H9 (cell line): ENCODE measurements at regions not wholly inside any gene's neighbourhood (a gene's known extent, or its start where the extent isn't known, plus 50 kb on each side); places are given as distances from the start of the nearest gene placed in this dataset.

ENCODE experiments used
- DNase-seq: peaks from one replicate; pipeline ENCODE4 v3.0.0-alpha.2; 2017
- H2AFZ ChIP-seq: one replicate; pipeline ENCODE4 v1.6.1; 2013; ENCODE audit warnings: mild to moderate bottlenecking, low read length, control low read depth, moderate library complexity
- H2AK5ac ChIP-seq: 2 replicates; pipeline ENCODE4 v1.6.1; 2013; ENCODE audit warnings: low read length, control low read depth, mixed read lengths; ENCODE audit not compliant: insufficient read length
- H2BK120ac ChIP-seq: one replicate; pipeline ENCODE4 v1.6.1; 2013; ENCODE audit warnings: low read depth, mild to moderate bottlenecking, low read length, control low read depth, inconsistent platforms; ENCODE audit not compliant: poor library complexity, severe bottlenecking
- H2BK12ac ChIP-seq: 2 replicates; pipeline ENCODE4 v1.6.1; 2013; ENCODE audit warnings: low read length, control low read depth, mixed read lengths, low read depth; ENCODE audit not compliant: insufficient read length
- H2BK15ac ChIP-seq: 2 replicates; pipeline ENCODE4 v1.6.1; 2013; ENCODE audit warnings: low read depth, low read length, control low read depth
- H2BK20ac ChIP-seq: one replicate; pipeline ENCODE4 v1.6.1; 2013; ENCODE audit warnings: low read depth, mild to moderate bottlenecking, low read length, control low read depth, inconsistent platforms; ENCODE audit not compliant: poor library complexity, severe bottlenecking
- H2BK5ac ChIP-seq: 2 replicates; pipeline ENCODE4 v1.6.1; 2013; ENCODE audit warnings: low read length, control low read depth, mixed read lengths; ENCODE audit not compliant: insufficient read length
- H3K14ac ChIP-seq: 2 replicates; pipeline ENCODE4 v1.6.1; 2013; ENCODE audit warnings: low read length, control low read depth; ENCODE audit not compliant: insufficient read depth
- H3K18ac ChIP-seq: 2 replicates; pipeline ENCODE4 v1.6.1; 2013; ENCODE audit warnings: low read depth, mild to moderate bottlenecking, mixed read lengths, low read length, control low read depth; ENCODE audit not compliant: insufficient read length
- H3K23ac ChIP-seq: 2 replicates; pipeline ENCODE4 v1.6.1; 2013; ENCODE audit warnings: low read length, control low read depth, mixed read lengths, low read depth; ENCODE audit not compliant: insufficient read length
- H3K23me2 ChIP-seq: 2 replicates; pipeline ENCODE4 v1.6.1; 2013; ENCODE audit warnings: low read depth, mild to moderate bottlenecking, mixed read lengths, low read length, control low read depth; ENCODE audit not compliant: insufficient read length, poor library complexity, severe bottlenecking
- H3K27ac ChIP-seq: 2 replicates; pipeline ENCODE4 v1.5.1; 2013; ENCODE audit warnings: low read length, control low read depth, mixed read lengths, low read depth; ENCODE audit not compliant: insufficient read length
- H3K27me3 ChIP-seq: 2 replicates; pipeline ENCODE4 v1.6.1; 2013; ENCODE audit warnings: low read length, control low read depth, inconsistent platforms; ENCODE audit not compliant: insufficient read depth
- H3K4ac ChIP-seq: 2 replicates; pipeline ENCODE4 v1.6.1; 2013; ENCODE audit warnings: low read depth, mild to moderate bottlenecking, control low read depth, inconsistent platforms, low read length, moderate library complexity
- H3K4me1 ChIP-seq: 2 replicates; pipeline ENCODE4 v1.6.1; 2013; ENCODE audit warnings: low read length, control low read depth, inconsistent platforms; ENCODE audit not compliant: insufficient read depth
- H3K4me2 ChIP-seq: 2 replicates; pipeline ENCODE4 v1.6.1; 2013; ENCODE audit warnings: low read length, control low read depth, mixed read lengths; ENCODE audit not compliant: insufficient read length, insufficient read depth
- H3K56ac ChIP-seq: 2 replicates; pipeline ENCODE4 v1.6.1; 2013; ENCODE audit warnings: low read depth, mild to moderate bottlenecking, mixed read lengths, low read length, control low read depth; ENCODE audit not compliant: insufficient read length
- H3K79me1 ChIP-seq: 2 replicates; pipeline ENCODE4 v1.6.1; 2013; ENCODE audit warnings: low read depth, mild to moderate bottlenecking, moderate library complexity, low read length, control low read depth, inconsistent platforms; ENCODE audit not compliant: insufficient read depth, poor library complexity, severe bottlenecking
- H3K79me2 ChIP-seq: 2 replicates; pipeline ENCODE4 v1.6.1; 2013; ENCODE audit warnings: low read length, control low read depth, inconsistent platforms; ENCODE audit not compliant: insufficient read depth
- H3K9ac ChIP-seq: 2 replicates; pipeline ENCODE4 v1.6.1; 2013; ENCODE audit warnings: low read length, control low read depth, mixed read lengths; ENCODE audit not compliant: insufficient read length; ENCODE audit errors: extremely low read depth
- H3K9me3 ChIP-seq: one replicate; pipeline ENCODE4 v1.6.1; 2013; ENCODE audit warnings: low read depth, low read length, inconsistent platforms; ENCODE audit not compliant: control insufficient read depth
- H3T11ph ChIP-seq: one replicate; pipeline ENCODE4 v1.6.1; 2013; ENCODE audit warnings: mild to moderate bottlenecking, low read length, control low read depth, inconsistent platforms
- H4K20me1 ChIP-seq: one replicate; pipeline ENCODE4 v1.6.1; 2013; ENCODE audit not compliant: control insufficient read depth, insufficient read length, insufficient read depth
- H4K5ac ChIP-seq: 2 replicates; pipeline ENCODE4 v1.6.1; 2013; ENCODE audit warnings: low read depth, mild to moderate bottlenecking, mixed read lengths, low read length, control low read depth; ENCODE audit not compliant: insufficient read length
- H4K8ac ChIP-seq: replicated peaks from 2 replicates; pipeline ENCODE4 v1.6.1; 2013; ENCODE audit warnings: low read length, control low read depth, mixed read lengths, low read depth; ENCODE audit not compliant: insufficient read length
- H4K91ac ChIP-seq: 2 replicates; pipeline ENCODE4 v1.6.1; 2013; ENCODE audit warnings: low read depth, mild to moderate bottlenecking, moderate library complexity, mixed read lengths, low read length, control low read depth; ENCODE audit not compliant: insufficient read length
- H3K27ac Mint-ChIP-seq, 3 experiments: 2 replicates in 2 of 3; 3 replicates in 1 of 3; pipeline ENCODE4 v1.8.0; 2020 to 2021; ENCODE audit warnings: mixed read lengths in 3 of 3, mild to moderate bottlenecking in 1 of 3, moderate library complexity in 1 of 3
- H3K27me3 Mint-ChIP-seq: 2 replicates; pipeline ENCODE4 v1.8.0; 2021; ENCODE audit warnings: low read depth, mild to moderate bottlenecking, moderate library complexity, mixed read lengths
- H3K36me3 Mint-ChIP-seq, 3 experiments: 2 replicates in 2 of 3; 3 replicates in 1 of 3; pipeline ENCODE4 v1.8.0; 2020 to 2021; ENCODE audit warnings: low read depth in 3 of 3, mixed read lengths in 3 of 3; ENCODE audit not compliant: insufficient read depth in 1 of 3
- H3K4me1 Mint-ChIP-seq, 2 experiments: 2 replicates each; pipeline ENCODE4 v1.8.0; 2020; ENCODE audit warnings: mixed read lengths in 2 of 2
- H3K4me3 Mint-ChIP-seq, 2 experiments: 2 replicates in 1 of 2; 3 replicates in 1 of 2; pipeline ENCODE4 v1.8.0; 2020 to 2021; ENCODE audit warnings: mild to moderate bottlenecking in 2 of 2, mixed read lengths in 2 of 2, moderate library complexity in 1 of 2
- H3K9me3 Mint-ChIP-seq, 2 experiments: 2 replicates in 1 of 2; 3 replicates in 1 of 2; pipeline ENCODE4 v1.8.0; 2020; ENCODE audit warnings: mild to moderate bottlenecking in 2 of 2, mixed read lengths in 2 of 2, moderate library complexity in 1 of 2
- WGBS: extraction: QIAGEN DNeasy Blood & Tissue Kit; methylation state at CpG from one replicate; pipeline ENCODE4 v1.1.7; 2013; ENCODE audit warnings: missing lambda C conversion rate, low lambda C conversion rate, mixed read lengths; ENCODE audit not compliant: insufficient read length; ENCODE audit errors: extremely low coverage; 5-methylcytosine and 5-hydroxymethylcytosine counted together
- TF ChIP-seq, protein P1 (sequence below): fragments of 200-600 bp; sonication (generic); conservative IDR thresholded peaks from 3 replicates; pipeline ENCODE4 v1.8.0; 2021; ENCODE audit warnings: antibody characterized with exemption, mild to moderate bottlenecking

DNA sequence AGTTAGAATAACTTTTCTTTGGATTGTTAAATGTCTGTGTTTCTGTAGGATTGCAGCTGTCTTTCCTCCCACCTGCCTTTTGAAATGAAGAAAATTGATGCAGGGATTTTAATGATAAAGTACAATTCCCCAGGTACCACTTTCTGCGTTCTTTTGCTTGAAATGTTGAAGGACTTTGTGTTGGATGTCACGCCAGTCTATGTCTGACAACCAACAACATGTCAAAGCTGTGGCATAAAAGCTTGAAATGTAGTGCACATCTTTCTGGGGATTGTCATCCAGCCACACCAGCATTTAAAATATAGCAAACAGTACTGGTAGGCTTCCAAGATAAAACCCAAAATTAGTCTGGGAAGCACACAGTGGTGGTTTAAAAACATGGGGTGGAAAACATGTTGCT lies 381.4 kb downstream of the TMEM161B start:
- Histone ChIP-seq H2AFZ (no peak overlapping the region), H2BK5ac (no peak overlapping the region), H3K79me2 (no peaks in the 10 kb centered on the region), H3K79me1 (no peaks in the 10 kb centered on the region), H3T11ph (no peak overlapping the region), H3K4ac (no peak overlapping the region), H2BK20ac (no peak overlapping the region), H2BK15ac (no peak overlapping the region), H4K20me1 (no peaks in the 10 kb centered on the region), H3K9ac (no peak overlapping the region), H2AK5ac (no peak overlapping the region), H2BK120ac (no peak overlapping the region), H3K14ac (no peak overlapping the region), H2BK12ac (no peak overlapping the region), H3K56ac (no peak overlapping the region), H3K9me3 (no peaks in the 10 kb centered on the region), H3K18ac (no peak overlapping the region), H3K23ac (no peak overlapping the region), H4K91ac (no peak overlapping the region), H4K5ac (no peak overlapping the region), H4K8ac (no peak overlapping the region), H3K27ac (no peak overlapping the region), H3K27me3 (no peaks in the 10 kb centered on the region), H3K4me2 (no peak overlapping the region), H3K4me1 (no peaks in the 10 kb centered on the region), H3K23me2 (no peaks in the 10 kb centered on the region)
- TF ChIP-seq, protein P1, sequence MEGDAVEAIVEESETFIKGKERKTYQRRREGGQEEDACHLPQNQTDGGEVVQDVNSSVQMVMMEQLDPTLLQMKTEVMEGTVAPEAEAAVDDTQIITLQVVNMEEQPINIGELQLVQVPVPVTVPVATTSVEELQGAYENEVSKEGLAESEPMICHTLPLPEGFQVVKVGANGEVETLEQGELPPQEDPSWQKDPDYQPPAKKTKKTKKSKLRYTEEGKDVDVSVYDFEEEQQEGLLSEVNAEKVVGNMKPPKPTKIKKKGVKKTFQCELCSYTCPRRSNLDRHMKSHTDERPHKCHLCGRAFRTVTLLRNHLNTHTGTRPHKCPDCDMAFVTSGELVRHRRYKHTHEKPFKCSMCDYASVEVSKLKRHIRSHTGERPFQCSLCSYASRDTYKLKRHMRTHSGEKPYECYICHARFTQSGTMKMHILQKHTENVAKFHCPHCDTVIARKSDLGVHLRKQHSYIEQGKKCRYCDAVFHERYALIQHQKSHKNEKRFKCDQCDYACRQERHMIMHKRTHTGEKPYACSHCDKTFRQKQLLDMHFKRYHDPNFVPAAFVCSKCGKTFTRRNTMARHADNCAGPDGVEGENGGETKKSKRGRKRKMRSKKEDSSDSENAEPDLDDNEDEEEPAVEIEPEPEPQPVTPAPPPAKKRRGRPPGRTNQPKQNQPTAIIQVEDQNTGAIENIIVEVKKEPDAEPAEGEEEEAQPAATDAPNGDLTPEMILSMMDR, result no peak
- peaks cover 3 to 7% of the 10 kb centered on the region in 2 experiments; a peak in 3 of 5 replicates for H3K9me3 Mint-ChIP-seq
- H3K27ac Mint-ChIP-seq, result no peak overlapping the region
- no CpG with 5 or more reads among the region's 2 CpGs for WGBS
- H3K27me3 Mint-ChIP-seq, result no peaks in the 10 kb centered on the region
- no peak overlapping the region for H3K4me3 Mint-ChIP-seq
- H3K36me3 Mint-ChIP-seq, result no peaks in the 10 kb centered on the region; a peak in 2 of 7 replicates
- no peak for DNase-seq
- H3K4me1 Mint-ChIP-seq, result no peaks in the 10 kb centered on the region
